Activated CD8-positive, alpha-beta T cell treated with anti-CD3 and anti-CD28 coated beads for 36 hours (primary cell): ENCODE measurements at regions not wholly inside any gene's neighbourhood (a gene's known extent, or its start where the extent isn't known, plus 50 kb on each side); places are given as distances from the start of the nearest gene placed in this dataset.

ENCODE experiments used
- ATAC-seq: fragments of 200-7000 bp; cut with Tn5 transposase; one replicate; pipeline ENCODE4 v1.10.0; 2021; ENCODE audit warnings: mild to moderate bottlenecking, moderate library complexity
- CTCF ChIA-PET: fragments of 350-600 bp; sonication (Branson Sonifier 250); formaldehyde crosslinking; loops from one replicate; lab custom pipeline; 2021; ENCODE audit warnings: antibody characterized with exemption; lab: Charles Lee
- POLR2A ChIA-PET: fragments of 350-600 bp; sonication (Branson Sonifier 250); formaldehyde crosslinking; loops from one replicate; lab custom pipeline; 2021; ENCODE audit warnings: antibody characterized with exemption; lab: Charles Lee
- DNase-seq: peaks from one replicate; pipeline ENCODE4 v3.0.0-alpha.2; 2020
- H3K27ac Mint-ChIP-seq: one replicate; pipeline ENCODE4 v1.8.0; 2021; ENCODE audit warnings: mild to moderate bottlenecking, mixed read lengths
- H3K27me3 Mint-ChIP-seq: one replicate; pipeline ENCODE4 v1.8.0; 2021; ENCODE audit warnings: mixed read lengths
- H3K36me3 Mint-ChIP-seq: one replicate; pipeline ENCODE4 v1.8.0; 2021; ENCODE audit warnings: low read depth, mixed read lengths
- H3K4me1 Mint-ChIP-seq: one replicate; pipeline ENCODE4 v1.8.0; 2021; ENCODE audit warnings: low read depth, mixed read lengths
- H3K4me3 Mint-ChIP-seq: one replicate; pipeline ENCODE4 v1.8.0; 2021; ENCODE audit warnings: mild to moderate bottlenecking, moderate library complexity, mixed read lengths
- H3K9me3 Mint-ChIP-seq: one replicate; pipeline ENCODE4 v1.8.0; 2021; ENCODE audit warnings: mixed read lengths
- intact Hi-C: fragments of 100-400 bp; cut with micrococcal nuclease; formaldehyde crosslinking; loops from one replicate; pipeline ENCODE4 v1.10.0; 2022
- TF ChIP-seq, protein P1 (sequence below): fragments of 200-600 bp; IDR thresholded peaks from one replicate; pipeline ENCODE4 v1.8.0; 2022; ENCODE audit warnings: antibody characterized with exemption, mild to moderate bottlenecking

DNA sequence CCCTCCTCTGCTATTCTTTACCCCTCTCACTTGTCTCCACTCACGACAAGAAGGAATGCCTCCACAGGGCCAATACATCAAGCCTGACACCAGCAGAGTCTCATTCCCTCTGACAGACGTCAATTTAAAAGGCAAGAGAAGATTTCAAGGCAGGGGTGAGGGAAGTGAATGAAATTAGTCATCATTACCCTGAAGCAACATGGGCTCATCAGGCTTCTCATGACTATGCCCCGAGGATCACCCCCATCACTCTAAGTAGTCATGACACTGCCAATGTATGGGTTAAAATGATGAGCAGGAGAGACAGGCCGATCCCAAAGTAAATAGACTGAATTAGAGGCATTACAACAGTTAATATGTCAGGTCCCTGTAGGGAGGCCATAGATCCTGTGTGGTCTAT lies 504.4 kb downstream of the TLE4 start:
- ChIA-PET CTCF (no interaction called here), POLR2A (no interaction called here)
- H3K9me3 Mint-ChIP-seq = no peaks in the 10 kb centered on the region
- TF ChIP-seq, protein P1, sequence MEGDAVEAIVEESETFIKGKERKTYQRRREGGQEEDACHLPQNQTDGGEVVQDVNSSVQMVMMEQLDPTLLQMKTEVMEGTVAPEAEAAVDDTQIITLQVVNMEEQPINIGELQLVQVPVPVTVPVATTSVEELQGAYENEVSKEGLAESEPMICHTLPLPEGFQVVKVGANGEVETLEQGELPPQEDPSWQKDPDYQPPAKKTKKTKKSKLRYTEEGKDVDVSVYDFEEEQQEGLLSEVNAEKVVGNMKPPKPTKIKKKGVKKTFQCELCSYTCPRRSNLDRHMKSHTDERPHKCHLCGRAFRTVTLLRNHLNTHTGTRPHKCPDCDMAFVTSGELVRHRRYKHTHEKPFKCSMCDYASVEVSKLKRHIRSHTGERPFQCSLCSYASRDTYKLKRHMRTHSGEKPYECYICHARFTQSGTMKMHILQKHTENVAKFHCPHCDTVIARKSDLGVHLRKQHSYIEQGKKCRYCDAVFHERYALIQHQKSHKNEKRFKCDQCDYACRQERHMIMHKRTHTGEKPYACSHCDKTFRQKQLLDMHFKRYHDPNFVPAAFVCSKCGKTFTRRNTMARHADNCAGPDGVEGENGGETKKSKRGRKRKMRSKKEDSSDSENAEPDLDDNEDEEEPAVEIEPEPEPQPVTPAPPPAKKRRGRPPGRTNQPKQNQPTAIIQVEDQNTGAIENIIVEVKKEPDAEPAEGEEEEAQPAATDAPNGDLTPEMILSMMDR = no peak
- H3K27me3 Mint-ChIP-seq = no peaks in the 10 kb centered on the region
- DNase-seq (no peak), ATAC-seq (no peak)
- intact Hi-C loops = no loop called here
- H3K36me3 Mint-ChIP-seq = no peaks in the 10 kb centered on the region
- H3K27ac Mint-ChIP-seq = no peak overlapping the region
- peaks cover 9% of the 10 kb centered on the region for H3K4me1 Mint-ChIP-seq
- no peak overlapping the region for H3K4me3 Mint-ChIP-seq

DNA sequence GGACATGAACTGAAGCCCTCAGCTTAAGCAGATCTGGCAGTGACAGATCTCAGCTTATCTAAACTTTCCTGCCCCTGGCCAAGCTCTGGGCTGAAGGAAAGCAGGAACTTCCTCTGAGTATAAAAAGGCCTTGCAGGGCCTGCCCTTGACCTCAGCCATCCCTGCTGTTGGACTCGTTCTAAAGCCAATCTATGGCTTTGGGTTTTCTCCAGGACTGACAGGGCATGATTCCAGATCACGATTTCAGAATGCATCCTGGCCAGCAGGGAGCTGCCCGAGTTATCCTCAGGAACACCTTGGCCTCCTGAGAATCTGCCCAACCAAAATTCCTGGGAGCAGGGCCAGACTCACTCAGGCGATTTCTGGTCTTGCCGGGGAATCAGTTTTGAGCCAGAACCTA lies 502.7 kb downstream of the TLE4 start:
- Mint-ChIP-seq H3K36me3 (no peaks in the 10 kb centered on the region), H3K9me3 (no peaks in the 10 kb centered on the region), H3K27me3 (no peaks in the 10 kb centered on the region), H3K4me1 (peaks cover 9% of the 10 kb centered on the region), H3K27ac (no peak overlapping the region), H3K4me3 (no peak overlapping the region)
- CTCF ChIA-PET = no interaction called here
- POLR2A ChIA-PET = no interaction called here
- TF ChIP-seq, protein P1 = no peak
- ATAC-seq = no peak
- DNase-seq = no peak
- intact Hi-C loops = no loop called here

DNA sequence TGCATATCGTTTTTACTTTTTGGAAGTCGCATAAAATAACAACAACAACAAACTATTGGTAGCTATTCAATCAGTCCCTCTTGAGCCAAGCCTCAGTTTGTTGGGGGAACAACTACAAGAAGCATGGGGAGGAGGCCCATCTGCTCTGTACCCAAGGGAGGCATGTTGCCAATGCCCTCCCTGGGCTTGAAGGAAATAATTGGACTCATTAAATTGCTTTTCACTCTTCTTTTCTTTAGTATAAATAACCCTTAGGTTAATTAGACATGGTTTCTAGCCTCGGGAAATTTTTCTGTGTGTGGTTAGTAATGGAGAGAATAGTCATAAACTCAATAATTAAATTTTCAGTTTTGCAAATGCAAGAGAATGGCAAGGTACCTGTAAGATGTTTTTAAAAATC lies 500.7 kb downstream of the TLE4 start:
- ChIA-PET POLR2A (no interaction called here), CTCF (no interaction called here)
- intact Hi-C loops = no loop called here
- Mint-ChIP-seq H3K27ac (no peak overlapping the region), H3K27me3 (peaks cover 3% of the 10 kb centered on the region), H3K9me3 (no peaks in the 10 kb centered on the region), H3K4me1 (peaks cover 4% of the 10 kb centered on the region), H3K36me3 (no peaks in the 10 kb centered on the region), H3K4me3 (no peak overlapping the region)
- ATAC-seq (no peak), DNase-seq (no peak)
- TF ChIP-seq, protein P1 = no peak

DNA sequence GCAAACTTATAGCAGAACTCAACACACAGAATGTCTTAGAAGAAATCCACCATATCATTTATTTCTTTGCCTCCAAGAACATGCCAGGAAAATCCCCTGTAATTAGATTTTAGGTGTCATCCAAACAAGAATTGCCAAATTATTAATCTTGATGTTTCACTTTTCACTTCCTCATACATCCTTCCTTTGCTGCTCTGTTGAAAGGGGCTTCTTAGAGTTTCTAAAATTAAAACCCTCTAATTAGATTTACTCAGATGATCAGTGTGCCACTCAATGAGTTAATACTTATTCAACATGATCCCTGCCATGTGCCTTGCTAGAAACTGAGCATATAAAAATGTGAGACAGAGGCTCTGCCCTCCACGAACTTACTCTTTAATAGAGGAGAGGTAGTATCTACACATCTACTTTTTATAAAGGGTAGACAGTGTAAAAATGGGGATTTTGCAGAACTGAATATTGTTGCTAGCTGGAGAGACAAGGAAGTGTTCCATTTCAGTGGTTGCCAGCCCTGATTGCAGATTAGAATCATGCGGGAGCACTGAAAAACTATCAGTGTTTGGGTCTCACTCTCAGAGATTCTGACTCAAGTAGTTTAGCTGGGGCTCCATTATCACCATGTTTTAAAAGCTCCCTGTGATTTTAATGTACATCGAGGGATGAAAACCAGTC lies 498.4 kb downstream of the TLE4 start:
- no peak for DNase-seq
- Mint-ChIP-seq H3K4me3 (no peak overlapping the region), H3K27me3 (peaks cover 3% of the 10 kb centered on the region), H3K27ac (no peak overlapping the region), H3K36me3 (no peaks in the 10 kb centered on the region), H3K4me1 (no peaks in the 10 kb centered on the region), H3K9me3 (no peaks in the 10 kb centered on the region)
- ChIA-PET POLR2A (no interaction called here), CTCF (no interaction called here)
- ATAC-seq = no peak
- TF ChIP-seq, protein P1 = no peak
- intact Hi-C loops = no loop called here

DNA sequence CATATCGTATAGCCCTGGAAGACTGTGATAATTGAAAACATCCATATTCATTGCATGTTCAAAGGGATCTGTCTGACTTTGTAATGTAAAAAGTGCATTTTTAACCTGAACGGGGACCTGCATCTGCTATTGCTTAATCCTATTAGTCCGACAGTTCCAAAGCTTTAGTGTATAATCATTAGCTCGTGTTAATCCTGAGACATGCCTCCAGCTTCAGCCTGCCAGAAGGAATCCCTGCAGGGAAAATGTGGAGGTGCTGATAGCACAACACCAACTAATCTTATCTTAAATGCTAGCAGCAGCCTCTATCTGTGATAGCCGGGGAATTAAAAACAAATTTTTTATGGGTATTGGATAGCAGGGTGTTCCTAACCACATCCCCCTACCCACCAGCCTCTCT lies 495.2 kb downstream of the TLE4 start:
- no peak for ATAC-seq
- no peak for DNase-seq
- TF ChIP-seq, protein P1 = no peak
- ChIA-PET CTCF (no interaction called here), POLR2A (no interaction called here)
- intact Hi-C loops = no loop called here
- Mint-ChIP-seq H3K27me3 (peaks cover 3% of the 10 kb centered on the region), H3K4me3 (no peak overlapping the region), H3K36me3 (no peaks in the 10 kb centered on the region), H3K27ac (no peak overlapping the region), H3K9me3 (no peaks in the 10 kb centered on the region), H3K4me1 (no peaks in the 10 kb centered on the region)
